Fibroblast of villous mesenchyme (primary cell): ENCODE measurements at regions not wholly inside any gene's neighbourhood (a gene's known extent, or its start where the extent isn't known, plus 50 kb on each side); places are given as distances from the start of the nearest gene placed in this dataset.
A peak's percentile ranks its signal among the peaks of the same experiment; 100 is the strongest.

Source experiments
- DNase-seq: peaks from one replicate; pipeline ENCODE4 v3.0.0-alpha.2; 2010; ENCODE audit warnings: low read depth
- H3K4me3 ChIP-seq: 2 replicates; pipeline ENCODE4 v1.5.1; 2011; ENCODE audit warnings: low read depth, mild to moderate bottlenecking, low read length
- CTCF ChIP-seq: IDR thresholded peaks from 2 replicates; pipeline ENCODE4 v1.5.1; 2012; ENCODE audit warnings: low read depth, mild to moderate bottlenecking, low read length; ENCODE audit not compliant: insufficient read depth

DNA sequence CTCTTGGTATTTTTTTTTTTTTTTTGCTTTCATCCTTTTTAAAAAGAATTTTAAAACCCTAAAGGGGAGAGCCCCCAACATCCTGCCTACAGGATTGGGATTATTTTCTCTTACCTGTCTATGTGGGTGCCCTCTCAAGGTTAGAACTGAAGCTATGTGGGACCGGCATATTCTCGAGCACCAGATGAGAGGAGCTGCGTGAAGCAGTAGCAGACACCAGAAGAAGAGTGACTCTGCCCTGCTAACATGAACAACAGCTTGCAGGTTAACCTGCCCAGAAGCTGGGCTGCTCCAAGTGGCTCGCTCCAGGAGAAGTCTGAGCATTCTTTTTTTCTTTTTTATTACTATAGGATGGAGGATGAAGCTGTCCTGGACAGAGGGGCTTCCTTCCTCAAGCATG is 102.6 kb upstream of the SLC4A4 start:
- no peak overlapping the region for H3K4me3 ChIP-seq
- no peak for TF ChIP-seq CTCF
- DNase-seq = no peak

DNA sequence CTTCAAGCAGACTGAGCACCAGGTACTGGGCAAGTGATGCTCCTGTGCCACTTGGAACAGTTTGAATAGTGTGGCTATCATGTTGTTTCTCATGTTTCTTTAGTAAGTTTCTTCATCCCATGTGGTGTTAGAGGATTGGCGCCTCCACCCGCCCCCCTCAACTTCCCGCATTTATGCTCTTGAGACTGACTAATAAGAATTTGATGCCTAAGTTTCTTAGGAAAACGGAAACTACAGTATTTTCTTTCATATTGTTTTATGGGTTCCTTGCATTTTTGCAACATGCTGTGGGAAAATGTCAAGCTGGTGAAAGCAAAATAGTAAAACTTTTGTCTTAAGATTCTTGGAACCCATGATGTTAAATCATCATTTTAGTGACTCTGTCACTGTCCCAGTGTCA is 101.2 kb upstream of the SLC4A4 start:
- TF ChIP-seq CTCF = no peak
- no peak for DNase-seq
- no peak overlapping the region for H3K4me3 ChIP-seq

- peak; percentile 21 for DNase-seq
- no peak for TF ChIP-seq CTCF
- no peak overlapping the region for H3K4me3 ChIP-seq
Observed at GRCh38 chr4:71239365-71239764, 99.5 kb upstream of the SLC4A4 start.

DNA sequence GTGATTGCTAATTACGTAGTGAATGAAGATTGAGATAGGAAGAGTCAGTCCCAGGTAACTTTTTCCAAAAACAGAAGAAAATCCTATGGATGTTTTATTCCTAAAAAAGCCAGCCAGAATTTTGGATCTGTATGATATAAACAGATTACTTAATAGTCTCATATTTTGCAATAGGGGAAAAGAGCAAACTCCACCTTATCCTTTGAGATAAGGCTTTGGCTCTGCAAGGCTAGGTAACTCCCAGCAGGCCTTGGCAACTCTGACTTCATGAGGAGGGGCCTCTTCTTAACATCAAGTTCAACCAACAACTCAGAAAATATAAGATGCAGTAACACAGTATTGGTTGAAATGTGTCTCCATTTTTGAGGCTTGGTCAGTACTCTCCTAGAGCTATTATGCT is 98.7 kb upstream of the SLC4A4 start:
- TF ChIP-seq CTCF = no peak
- H3K4me3 ChIP-seq = no peak overlapping the region
- DNase-seq = no peak

GRCh38 chr4:71241501-71242288 is 97.1 kb upstream of the SLC4A4 start:
- H3K4me3 ChIP-seq = no peak overlapping the region
- DNase-seq = no peak
- TF ChIP-seq CTCF = no peak

GRCh38 chr4:71243091-71243833 is 95.6 kb upstream of the SLC4A4 start:
- no peak for TF ChIP-seq CTCF
- H3K4me3 ChIP-seq = no peak overlapping the region
- DNase-seq = no peak
